Mucosa of descending colon (tissue), 3 donors: ENCODE measurements at regions not wholly inside any gene's neighbourhood (a gene's known extent, or its start where the extent isn't known, plus 50 kb on each side); places are given as distances from the start of the nearest gene placed in this dataset.

Source experiments
- ATAC-seq: fragments of 200-7000 bp; cut with Tn5 transposase; one replicate; pipeline ENCODE4 v1.9.1; 2020; ENCODE audit warnings: mild to moderate bottlenecking, moderate library complexity
- DNase-seq, 3 donors: peaks; one replicate each; pipeline ENCODE4 v3.0.0-alpha.2; 2020
- H3K36me3 ChIP-seq: fragments of 200-600 bp; one replicate; pipeline ENCODE4 v1.8.0; 2021; ENCODE audit warnings: low read depth, mild to moderate bottlenecking
- H3K4me1 ChIP-seq: fragments of 200-600 bp; one replicate; pipeline ENCODE4 v1.8.0; 2021; ENCODE audit warnings: low read depth, mild to moderate bottlenecking
- H3K4me3 ChIP-seq: fragments of 200-600 bp; one replicate; pipeline ENCODE4 v1.8.0; 2021; ENCODE audit warnings: mild to moderate bottlenecking
- H3K9me3 ChIP-seq: fragments of 200-600 bp; one replicate; pipeline ENCODE4 v1.8.0; 2021; ENCODE audit warnings: mild to moderate bottlenecking
- intact Hi-C, 2 donors: fragments of 100-400 bp; cut with DNase I in 1 of 2; cut with micrococcal nuclease in 1 of 2; formaldehyde crosslinking; loops; one replicate each; pipeline versions ENCODE4 v1.11.0 to v1.11.1; 2022; cut with DNase I, micrococcal nuclease
- TF ChIP-seq, protein P1 (sequence below): fragments of 200-600 bp; IDR thresholded peaks from one replicate; pipeline ENCODE4 v1.8.0; 2022; ENCODE audit warnings: antibody characterized with exemption, mild to moderate bottlenecking
- donor health status: DM: no; HTN: no; CAD: no; lungs with moderate emphysema.
- donor health status: DM: no; HTN: no; CAD: no.
- donor health status: DM: no; HTN: yes; CAD: no.

DNA sequence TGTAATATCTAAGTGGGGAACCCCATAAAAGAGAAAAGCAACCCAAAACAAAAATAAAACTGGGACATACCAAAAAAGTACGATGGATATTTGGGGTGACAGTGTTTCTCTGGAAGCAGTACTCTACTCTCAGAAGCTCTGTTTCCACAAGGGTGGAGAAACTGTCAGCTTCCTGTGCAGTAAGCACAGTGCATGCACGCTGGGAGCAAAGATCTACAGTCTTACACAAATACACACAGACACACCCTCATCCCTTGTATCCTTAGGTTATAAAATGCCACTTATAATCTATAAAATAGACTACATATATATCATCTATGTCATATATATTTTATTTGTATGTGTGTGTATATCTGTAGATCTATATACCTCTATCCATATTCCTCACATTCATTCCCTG lies 225.8 kb upstream of the SOX5 start:
- H3K4me3 ChIP-seq = no peak overlapping the region
- intact Hi-C loops = no loop called here
- H3K9me3 ChIP-seq = no peaks in the 10 kb centered on the region
- DNase-seq (peak in 1 of 3 donors; percentile 52), ATAC-seq (peak; percentile 90)
- no peaks in the 10 kb centered on the region for H3K36me3 ChIP-seq
- no peaks in the 10 kb centered on the region for H3K4me1 ChIP-seq
- TF ChIP-seq, protein P1, sequence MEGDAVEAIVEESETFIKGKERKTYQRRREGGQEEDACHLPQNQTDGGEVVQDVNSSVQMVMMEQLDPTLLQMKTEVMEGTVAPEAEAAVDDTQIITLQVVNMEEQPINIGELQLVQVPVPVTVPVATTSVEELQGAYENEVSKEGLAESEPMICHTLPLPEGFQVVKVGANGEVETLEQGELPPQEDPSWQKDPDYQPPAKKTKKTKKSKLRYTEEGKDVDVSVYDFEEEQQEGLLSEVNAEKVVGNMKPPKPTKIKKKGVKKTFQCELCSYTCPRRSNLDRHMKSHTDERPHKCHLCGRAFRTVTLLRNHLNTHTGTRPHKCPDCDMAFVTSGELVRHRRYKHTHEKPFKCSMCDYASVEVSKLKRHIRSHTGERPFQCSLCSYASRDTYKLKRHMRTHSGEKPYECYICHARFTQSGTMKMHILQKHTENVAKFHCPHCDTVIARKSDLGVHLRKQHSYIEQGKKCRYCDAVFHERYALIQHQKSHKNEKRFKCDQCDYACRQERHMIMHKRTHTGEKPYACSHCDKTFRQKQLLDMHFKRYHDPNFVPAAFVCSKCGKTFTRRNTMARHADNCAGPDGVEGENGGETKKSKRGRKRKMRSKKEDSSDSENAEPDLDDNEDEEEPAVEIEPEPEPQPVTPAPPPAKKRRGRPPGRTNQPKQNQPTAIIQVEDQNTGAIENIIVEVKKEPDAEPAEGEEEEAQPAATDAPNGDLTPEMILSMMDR = no peak

- TF ChIP-seq, protein P1 = no peak
- H3K4me1 ChIP-seq = no peaks in the 10 kb centered on the region
- DNase-seq (no peak), ATAC-seq (no peak)
- no peak overlapping the region for H3K4me3 ChIP-seq
- H3K9me3 ChIP-seq = no peaks in the 10 kb centered on the region
- no peaks in the 10 kb centered on the region for H3K36me3 ChIP-seq
- intact Hi-C loops = no loop called here
These were observed 223.6 kb upstream of the SOX5 start for GRCh38 chr12:24173067-24173466.

GRCh38 chr12:24172773-24173066 lies 223.2 kb upstream of the SOX5 start:
- intact Hi-C loops = no loop called here
- Histone ChIP-seq H3K36me3 (no peaks in the 10 kb centered on the region), H3K9me3 (no peaks in the 10 kb centered on the region), H3K4me3 (no peak overlapping the region), H3K4me1 (no peaks in the 10 kb centered on the region)
- TF ChIP-seq, protein P1 = no peak
- ATAC-seq = no peak
- DNase-seq = no peak

DNA sequence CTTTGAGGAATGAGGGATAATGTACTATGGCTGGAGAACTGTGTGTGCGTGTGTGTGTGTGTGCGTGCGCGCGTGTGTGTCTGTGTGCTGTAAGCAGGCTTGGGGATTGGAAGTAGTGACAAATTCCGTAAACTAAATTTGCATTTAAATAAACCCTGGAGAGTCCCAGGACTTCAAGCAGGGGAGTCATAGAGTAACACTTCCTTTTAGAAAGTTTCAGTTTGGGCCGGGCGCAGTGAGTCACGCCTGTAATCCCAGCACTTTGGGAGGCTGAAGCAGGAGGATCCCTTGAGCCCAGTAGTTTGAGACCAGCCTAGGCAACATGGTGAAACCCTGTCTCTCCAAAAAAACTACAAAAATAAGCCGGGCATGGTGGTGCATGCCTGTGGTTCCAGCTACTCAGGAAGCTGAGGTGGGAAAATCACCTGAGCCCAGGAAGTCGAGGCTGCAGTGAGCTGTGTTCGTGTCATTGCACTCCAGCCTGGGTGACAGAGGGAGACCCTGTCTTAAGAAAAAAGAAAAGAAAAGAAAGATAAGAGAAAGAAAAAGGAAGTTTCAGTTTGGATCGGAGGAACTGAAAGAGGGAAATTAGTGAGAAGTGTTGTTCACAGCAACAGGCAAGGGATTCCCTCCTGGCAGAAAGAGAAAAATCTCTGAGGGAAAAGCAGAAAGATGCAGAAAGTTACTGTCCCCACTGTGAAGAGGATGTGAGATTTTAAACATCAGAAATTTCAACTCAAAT lies 222.7 kb upstream of the SOX5 start:
- Histone ChIP-seq H3K9me3 (no peaks in the 10 kb centered on the region), H3K4me3 (no peak overlapping the region), H3K36me3 (no peaks in the 10 kb centered on the region), H3K4me1 (no peaks in the 10 kb centered on the region)
- TF ChIP-seq, protein P1 = no peak
- intact Hi-C loops = no loop called here
- ATAC-seq (peak; percentile 31), DNase-seq (peak in 1 of 3 donors; percentile 17)

GRCh38 chr12:24155042-24155441 lies 205.6 kb upstream of the SOX5 start:
- Histone ChIP-seq H3K4me3 (no peak overlapping the region), H3K36me3 (no peaks in the 10 kb centered on the region), H3K4me1 (no peaks in the 10 kb centered on the region), H3K9me3 (no peaks in the 10 kb centered on the region)
- ATAC-seq (no peak), DNase-seq (no peak)
- intact Hi-C loops = no loop called here
- TF ChIP-seq, protein P1 = no peak

DNA sequence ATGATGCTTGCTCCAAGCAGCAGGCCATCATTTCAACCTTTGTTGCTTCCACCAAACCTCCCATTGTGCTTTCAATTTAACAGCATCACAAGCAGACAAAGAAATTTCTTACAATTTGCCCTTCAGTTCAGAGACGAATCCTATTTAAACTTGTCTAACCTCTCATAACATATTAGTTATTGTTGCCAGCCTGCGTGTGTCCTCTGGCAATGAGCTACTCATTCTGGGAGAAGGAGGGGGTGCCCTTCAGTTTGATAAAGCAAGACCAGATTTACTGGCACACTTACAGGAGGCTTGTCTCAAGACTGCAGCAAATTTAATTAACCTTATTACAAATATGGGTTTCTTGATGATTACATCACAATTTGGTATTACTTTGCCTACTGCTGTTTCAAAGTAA lies 203.6 kb upstream of the SOX5 start:
- Histone ChIP-seq H3K4me3 (no peak overlapping the region), H3K4me1 (no peaks in the 10 kb centered on the region), H3K36me3 (no peaks in the 10 kb centered on the region), H3K9me3 (no peaks in the 10 kb centered on the region)
- ATAC-seq = no peak
- no peak for DNase-seq
- TF ChIP-seq, protein P1 = no peak
- intact Hi-C loops = no loop called here
